SKM-1 treated with dmso at 0.1 percent for 144 hours (cell line): ENCODE measurements at regions not wholly inside any gene's neighbourhood (a gene's known extent, or its start where the extent isn't known, plus 50 kb on each side); places are given as distances from the start of the nearest gene placed in this dataset.

Experiments used
- DNase-seq: peaks from one replicate; lab custom pipeline; 2025; ENCODE audit not compliant: unreplicated experiment; lab: John Stamatoyannopoulos, UW

DNA sequence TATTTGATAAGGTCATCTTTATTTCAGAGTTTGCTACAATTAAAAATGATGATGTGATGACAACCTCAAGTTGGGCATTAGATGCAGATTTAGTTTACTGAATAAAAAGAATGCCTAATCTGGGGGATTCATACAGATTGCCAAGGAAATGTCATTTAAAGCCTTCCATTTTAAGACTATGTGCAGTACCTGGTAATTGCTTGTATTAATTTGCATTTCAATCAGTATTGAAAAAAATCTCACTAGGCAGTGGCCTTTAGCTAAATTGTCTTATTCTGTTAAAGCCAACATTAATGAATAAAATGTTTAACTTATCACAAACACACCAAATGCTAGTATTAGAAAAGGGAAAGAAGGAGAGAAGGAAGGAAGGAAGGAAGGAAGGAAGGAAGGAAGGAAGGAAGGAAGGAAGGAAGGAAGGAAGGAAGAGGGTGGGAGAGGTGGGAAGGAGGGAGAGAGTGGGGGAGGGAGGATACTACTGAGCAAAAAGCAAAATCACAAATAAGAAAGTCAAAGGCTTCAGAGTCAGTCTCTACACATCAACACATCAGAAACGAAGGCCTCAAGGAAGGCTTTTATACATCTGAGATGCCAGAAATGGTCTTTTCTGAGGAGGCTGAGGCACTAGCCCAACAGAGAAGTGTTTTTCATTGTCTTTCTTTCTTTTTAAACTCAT is 271.1 kb upstream of the CLEC14A start:
- DNase-seq = no peak

GRCh38 chr14:38524636-38525509 is 269.0 kb upstream of the CLEC14A start:
- DNase-seq = no peak

- no peak for DNase-seq
These were observed 266.8 kb upstream of the CLEC14A start for GRCh38 chr14:38522724-38523123.

- DNase-seq = no peak
These were observed 265.7 kb upstream of the CLEC14A start for GRCh38 chr14:38521591-38521990.

- DNase-seq = no peak
These were observed 261.5 kb upstream of the CLEC14A start for GRCh38 chr14:38517426-38517825.

GRCh38 chr14:38512236-38512635 is 256.3 kb upstream of the CLEC14A start:
- no peak for DNase-seq

DNA sequence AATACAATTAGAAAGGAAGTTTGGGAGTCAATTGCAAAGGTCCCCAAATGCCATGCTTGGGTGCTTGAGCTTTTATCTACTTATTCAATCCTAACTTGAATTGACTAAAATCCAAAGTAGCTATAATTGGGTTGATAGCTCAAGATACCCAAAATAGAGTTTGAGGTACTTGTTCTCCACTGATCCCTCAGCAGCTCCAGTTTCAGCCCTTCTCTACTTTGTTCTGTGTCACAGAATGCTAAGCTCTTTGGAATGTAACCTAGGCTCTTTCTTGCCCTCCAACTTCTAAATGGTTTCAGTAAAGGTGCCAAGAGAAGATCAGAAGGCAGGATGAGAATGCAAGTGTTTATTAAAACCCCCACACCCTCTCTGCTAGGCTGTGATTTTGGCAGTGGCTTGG is 251.4 kb upstream of the CLEC14A start:
- no peak for DNase-seq

DNA sequence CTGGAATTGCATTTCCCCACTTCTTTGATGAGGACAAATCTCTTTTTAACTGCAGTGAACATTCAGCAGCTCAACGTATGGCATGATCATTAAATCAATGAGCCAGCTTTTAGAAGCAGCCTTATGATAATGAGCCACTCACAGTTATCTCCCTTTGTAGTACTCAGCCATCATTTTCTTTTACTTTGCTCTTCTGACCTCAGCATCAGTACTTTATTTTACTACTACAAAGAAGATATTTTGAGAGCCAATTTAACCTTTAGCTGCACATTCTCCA is 250.0 kb upstream of the CLEC14A start:
- DNase-seq = no peak

DNA sequence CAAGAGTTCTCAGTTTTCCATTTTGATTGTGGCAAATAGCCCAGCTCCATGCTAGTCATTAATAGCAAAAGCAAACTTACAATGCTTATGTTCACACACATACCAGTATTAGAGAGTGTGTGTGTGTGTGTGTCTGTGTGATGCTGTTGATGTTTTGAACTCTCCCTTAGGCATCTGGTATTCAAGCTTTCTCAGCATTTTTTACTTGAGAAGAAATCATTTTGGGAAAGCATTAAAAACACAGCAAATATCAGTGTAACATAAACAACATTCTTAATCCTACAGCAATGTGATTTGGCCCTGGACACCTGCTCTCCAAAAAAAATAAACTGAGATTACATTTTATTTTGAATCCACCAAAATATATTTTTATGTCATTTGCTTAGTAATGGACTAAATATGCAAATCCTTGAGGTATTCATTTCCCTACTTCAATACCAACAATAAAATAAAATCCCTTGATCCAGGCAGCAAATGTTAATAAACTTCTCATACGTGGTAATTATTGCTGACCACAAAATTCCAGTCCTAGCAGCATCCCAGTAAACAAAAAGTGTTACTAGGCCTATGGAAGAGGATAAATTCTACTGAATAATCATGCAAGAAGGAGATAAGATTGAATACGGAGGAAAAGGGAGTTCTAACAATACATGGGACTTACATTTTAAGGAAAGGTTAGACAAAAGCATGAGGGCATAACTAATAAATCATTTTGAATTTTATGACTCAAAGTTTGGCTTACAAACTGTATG is 249.5 kb upstream of the CLEC14A start:
- no peak for DNase-seq

DNA sequence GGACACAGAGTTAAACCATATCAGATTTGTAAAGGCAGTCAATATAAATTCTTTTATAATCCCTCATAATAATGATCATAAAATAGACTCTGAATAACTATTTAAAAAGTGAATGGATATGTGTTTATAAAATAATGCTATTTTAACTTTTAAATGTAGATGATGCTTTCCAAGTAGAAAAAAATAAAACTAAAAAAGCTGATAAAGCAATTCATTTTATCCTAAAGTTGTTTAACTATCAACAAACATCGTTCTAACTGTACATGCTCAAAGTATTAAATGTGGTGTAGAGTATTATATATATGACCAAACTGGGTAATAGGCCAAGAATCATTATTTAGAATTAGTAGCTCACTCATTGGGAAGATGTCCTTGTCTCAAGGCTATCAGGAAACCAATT is 248.3 kb upstream of the CLEC14A start:
- no peak for DNase-seq

DNA sequence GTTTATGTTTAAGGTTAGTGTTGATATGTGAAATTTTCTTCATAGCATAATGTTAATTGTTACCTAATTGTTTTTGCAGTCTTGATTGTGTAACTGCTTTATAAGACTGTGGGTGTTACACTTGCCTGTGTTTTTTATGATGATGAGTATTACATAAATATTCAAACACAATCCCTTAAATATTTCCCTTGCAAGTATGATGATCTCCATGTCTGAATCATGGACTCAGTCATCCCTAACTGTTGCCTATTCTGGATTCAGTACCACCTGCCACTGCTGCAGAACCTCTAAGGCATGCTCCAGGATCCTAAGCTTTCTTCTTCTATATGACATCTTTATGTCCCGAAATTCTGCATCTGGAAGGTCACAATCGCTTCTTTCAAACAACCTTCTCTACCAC is 246.3 kb upstream of the CLEC14A start:
- DNase-seq = no peak

DNA sequence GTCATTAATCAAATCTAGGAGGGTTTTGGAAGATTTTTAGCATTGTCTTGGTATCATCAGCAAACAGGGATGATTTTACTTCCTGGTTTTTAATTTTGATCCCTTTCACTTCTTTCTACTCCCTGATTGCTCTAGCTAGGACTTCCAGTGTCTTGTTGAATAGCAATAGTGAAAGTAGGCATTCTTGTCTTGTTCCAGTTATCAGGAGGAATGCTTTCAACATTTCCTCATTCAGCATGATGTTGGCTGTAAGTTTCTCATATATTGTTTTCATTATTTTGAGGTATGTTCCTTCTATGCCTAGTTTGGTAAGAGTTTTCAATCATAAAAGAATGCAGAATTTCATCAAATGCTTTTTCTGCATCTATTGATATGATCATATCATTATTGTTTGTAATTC is 244.2 kb upstream of the CLEC14A start:
- DNase-seq = no peak

DNA sequence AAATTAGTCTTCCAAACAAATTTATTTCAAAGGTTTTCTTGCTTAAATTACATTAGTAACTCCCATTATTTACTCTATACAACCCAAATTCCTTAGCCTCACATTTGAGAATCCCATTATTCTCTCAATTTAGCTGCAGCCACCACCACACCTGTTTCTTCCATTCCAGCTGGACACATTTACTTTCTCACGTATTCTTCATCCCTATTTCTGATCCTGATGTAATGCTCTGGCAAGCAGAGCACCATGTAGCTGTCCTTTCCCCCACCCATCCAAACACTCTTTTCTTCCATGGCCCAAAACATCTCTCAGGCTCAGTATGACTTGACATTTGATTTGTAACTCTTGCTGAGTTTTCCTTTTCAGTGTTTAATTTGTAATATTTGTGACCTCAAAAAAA is 240.2 kb upstream of the CLEC14A start:
- no peak for DNase-seq

GRCh38 chr14:38490273-38490672 is 234.4 kb upstream of the CLEC14A start:
- DNase-seq = no peak

DNA sequence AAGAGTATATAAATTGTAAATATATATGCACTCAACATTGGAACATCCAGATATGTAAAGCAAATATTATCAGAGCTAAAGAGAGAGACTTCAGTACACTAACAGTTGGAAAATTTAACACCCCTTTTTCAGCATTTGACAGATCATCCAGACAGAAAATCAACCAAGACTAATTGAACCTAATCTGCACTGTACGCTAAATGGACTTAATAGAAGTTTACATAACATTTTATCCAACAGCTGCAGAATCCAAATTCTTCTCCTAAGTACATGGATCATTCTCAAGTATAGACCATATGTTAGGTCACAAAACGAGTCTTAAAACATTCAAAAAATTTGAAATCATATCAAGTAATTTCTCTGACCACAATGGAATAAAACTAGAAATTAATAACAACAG is 229.1 kb upstream of the CLEC14A start:
- no peak for DNase-seq

GRCh38 chr14:38481952-38482678 is 226.2 kb upstream of the CLEC14A start:
- DNase-seq = no peak

DNA sequence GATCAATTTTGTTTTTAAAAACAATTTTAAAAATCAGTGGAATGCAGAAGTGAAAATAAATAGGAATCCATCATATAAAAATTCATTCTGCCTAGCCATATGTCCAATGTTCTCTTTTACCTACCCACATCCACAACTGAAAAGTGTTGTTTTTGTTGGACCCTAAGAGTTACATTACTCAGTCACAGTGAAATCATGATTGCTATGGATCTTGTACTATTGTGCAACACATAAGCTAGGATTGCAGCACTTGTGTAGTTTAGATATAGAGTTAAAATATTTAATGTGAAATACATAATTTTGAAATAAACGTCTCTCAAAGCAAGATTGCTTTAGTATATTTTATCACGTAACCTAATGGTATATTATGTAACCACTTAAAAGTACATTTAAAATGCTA is 213.3 kb upstream of the CLEC14A start:
- DNase-seq = no peak

- no peak for DNase-seq
These were observed 186.3 kb upstream of the CLEC14A start for GRCh38 chr14:38442208-38442607.

- DNase-seq = no peak
These were observed 176.3 kb upstream of the CLEC14A start for GRCh38 chr14:38432186-38432585.

DNA sequence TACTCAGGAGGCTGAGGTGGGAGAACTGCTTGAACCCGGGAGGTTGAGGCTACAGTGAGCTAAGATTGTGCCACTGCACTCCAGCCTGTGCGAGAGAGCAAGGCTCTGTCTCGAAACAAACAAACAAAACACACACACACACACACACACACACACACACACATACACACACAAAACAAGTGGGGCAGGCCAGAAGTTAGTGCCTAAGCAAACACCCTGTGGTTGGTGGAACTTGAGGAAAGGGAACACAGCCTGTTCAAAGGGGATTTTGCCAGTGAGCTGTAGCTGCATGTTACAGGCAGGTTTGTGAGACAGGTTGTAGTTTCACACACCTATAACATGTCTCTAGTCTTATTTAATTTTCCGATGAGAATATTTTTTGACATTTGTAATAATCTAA is 175.3 kb upstream of the CLEC14A start:
- DNase-seq = no peak

GRCh38 chr14:38430522-38430921 is 174.6 kb upstream of the CLEC14A start:
- DNase-seq = no peak
